ENCODE measurements at regions not wholly inside any gene's neighbourhood (a gene's known extent, or its start where the extent isn't known, plus 50 kb on each side); places are given as distances from the start of the nearest gene placed in this dataset.

GRCh38 chr6:14903176-14904038, 342.5 kb upstream of the JARID2 start:
- DNase-seq = no peak

- no peak for DNase-seq
Measured at GRCh38 chr6:14905201-14905600, 340.7 kb upstream of the JARID2 start.

DNA sequence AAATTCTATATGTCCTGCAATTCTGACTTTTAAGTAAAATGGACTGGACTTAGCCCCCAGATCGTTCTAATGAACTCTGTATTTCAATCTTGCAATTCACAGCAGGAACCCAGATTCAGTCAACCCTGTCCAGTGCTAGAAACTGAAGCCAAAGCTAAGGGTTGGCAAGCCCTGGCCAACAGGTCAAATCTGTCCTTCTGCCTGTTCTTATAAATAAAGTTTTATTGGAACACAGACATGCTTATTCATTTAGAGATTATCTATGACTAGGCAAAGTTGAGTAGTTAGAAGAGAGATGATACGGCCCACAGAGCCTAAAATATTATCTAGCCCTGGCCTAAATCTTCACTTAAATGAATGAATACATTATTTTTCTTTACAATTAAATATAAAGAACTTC, 339.2 kb upstream of the JARID2 start:
- no peak for DNase-seq

DNA sequence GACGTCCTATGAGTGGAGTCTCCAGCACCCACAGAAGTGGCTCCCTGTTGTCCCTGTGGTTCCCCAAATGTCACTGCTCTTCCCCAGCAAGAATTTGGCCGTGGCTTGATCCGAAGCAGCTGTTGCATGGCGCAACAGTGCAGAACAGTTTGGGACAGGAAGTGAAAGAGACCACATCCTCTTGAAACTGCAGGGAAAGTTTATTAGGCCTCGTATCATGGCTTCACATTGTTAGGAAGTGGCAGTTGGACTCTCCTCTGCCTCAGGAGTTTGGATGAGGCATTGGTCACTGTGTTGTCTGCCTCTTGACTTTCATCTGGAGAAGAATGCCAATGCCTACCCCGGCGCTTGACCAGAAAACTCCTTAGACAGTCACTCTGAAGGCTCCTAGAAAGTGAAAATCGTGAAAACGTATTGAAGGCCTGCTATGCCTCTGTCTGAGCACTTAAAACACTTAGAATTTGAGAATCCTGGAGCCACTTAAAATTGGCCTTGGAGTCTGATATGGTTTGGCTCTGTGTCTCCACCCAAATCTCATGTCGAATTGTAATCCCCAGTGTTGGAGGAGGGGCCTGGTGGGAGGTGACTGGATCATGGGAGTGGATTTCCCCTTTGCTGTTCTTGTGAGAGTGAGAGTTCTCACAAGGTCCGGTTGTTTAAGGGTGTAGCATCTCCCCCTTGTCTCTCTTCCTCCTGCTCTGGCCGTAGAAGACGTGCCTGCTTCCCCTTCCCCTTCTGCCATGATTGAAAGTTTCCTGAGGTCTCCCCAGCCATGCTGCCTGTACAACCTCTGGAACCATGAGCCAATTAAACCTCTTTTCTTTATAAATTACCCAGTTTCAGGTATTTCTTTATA, 334.9 kb upstream of the JARID2 start:
- DNase-seq = no peak

DNA sequence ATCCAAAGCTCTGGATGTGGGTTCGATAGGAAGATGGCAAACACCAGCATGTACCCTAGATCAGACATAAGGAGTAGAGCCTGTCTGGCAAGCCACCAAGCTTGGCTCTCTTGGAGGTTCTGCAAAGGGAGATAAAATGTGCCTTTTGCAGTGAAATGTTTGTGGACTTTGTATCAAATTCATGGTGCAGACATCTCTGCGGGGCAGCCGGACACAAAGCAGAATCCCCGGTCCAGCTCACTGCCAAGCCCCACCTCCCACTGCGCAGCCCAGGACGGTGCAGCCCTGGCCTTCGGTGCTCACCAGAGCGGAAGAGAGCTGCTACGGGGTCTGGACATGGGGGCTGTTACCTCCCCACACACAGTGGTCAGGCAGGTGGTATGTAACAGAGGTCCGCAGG, 333.6 kb upstream of the JARID2 start:
- DNase-seq = no peak

- no peak for DNase-seq
Measured at GRCh38 chr6:14912706-14913105, 333.2 kb upstream of the JARID2 start.

GRCh38 chr6:14913931-14914330, 331.9 kb upstream of the JARID2 start:
- no peak for DNase-seq

- no peak for DNase-seq
Measured at GRCh38 chr6:14915888-14916832, 329.7 kb upstream of the JARID2 start.

DNA sequence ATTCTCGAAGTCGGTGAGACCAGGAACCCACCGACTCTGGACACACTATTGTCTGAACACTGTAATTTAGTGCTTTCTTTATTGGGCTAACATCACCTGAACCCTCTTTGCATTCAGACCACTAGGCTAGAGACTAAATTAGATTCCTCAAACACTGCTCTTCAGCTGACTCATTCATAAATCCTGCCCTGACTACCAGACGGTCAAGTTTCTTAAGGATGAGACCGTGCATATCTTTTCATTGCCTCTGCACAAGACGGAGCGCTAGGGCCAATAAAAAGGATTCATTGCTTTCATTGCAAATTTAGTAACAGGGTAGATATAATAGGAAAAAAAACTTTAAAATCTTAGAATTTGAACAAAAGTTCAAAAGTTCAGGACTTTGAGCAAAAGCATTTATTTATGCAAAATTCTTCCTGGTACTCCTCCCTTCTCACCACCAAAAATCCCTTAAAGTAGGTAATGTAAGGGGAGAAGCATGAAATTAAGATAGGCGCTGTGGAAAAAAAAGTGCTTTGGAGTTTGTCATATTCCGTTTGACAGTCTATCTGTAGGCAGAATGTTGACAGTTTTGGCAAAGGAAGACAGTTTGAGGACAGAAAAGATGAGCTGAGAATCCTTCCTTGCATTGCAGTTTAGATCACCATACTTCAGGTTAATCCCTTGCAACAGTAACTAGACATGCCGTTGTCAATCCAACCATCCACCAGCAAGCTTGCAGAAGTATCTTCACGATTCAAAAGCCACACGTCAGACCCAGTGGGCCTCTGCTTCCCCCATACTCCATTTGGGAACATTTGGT, 328.6 kb upstream of the JARID2 start:
- DNase-seq = no peak

GRCh38 chr6:14918200-14918907, 327.5 kb upstream of the JARID2 start:
- DNase-seq = no peak

- DNase-seq = no peak
Measured at GRCh38 chr6:14919038-14919670, 326.7 kb upstream of the JARID2 start.

DNA sequence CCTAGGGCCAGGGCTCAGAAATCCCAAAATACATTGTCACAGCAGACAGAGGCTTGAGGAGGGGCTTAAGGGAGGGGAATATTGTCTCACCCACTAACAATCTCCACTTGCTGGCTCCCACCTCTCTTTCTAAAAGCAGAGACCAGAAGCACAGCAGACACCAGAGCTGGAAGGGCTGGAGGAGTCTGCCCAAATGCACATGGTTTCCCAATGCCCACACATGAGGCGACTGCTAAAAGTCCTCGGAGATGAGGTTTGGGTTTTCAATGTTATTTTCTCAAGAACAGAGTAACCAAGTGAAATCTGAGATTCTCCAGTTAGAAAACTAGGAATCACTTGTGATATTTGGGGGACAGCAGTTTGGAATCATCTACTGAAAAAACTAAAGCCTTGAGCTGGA, 325.6 kb upstream of the JARID2 start:
- DNase-seq = no peak

GRCh38 chr6:14921170-14921569, 324.7 kb upstream of the JARID2 start:
- no peak for DNase-seq

DNA sequence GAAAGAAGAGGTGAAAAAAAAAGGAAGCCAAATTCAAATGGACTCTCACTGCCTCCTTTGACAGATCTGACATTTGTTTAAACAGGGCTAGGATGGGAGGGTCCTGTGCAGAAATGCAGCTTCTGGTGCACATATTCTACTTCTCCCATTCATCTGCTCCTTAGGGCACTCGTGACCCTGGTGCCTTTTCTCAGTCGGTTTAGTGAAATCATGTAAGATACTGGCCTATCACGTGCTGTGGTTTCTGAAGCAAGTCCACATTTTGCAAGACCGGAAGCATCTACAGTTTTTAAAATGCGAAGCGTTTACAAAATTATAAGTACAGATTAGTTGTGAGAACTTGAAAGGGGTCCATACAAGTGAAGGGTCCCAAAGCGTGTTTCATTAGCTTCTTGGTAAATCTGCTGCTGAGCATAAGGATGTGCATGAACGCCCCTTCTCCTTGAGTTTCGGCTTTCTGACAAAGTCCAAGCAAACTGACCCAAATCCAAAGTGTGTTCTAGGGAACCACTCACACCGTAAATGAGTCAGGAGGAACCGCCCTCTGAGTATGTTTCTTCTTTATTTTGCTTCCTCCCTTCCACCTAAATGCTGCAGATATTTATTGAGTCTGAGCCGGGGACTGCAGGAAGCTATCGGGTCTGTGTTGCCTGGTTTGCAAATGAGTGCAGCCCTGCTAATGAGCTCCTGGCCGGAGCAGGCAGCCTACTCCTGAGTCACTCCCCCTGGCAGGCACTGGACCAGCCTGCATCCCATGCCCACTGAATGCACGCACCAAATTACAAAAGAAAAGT, 323.8 kb upstream of the JARID2 start:
- no peak for DNase-seq

- DNase-seq = no peak
Measured at GRCh38 chr6:14922706-14923460, 323.0 kb upstream of the JARID2 start.

GRCh38 chr6:14924126-14925024, 321.5 kb upstream of the JARID2 start:
- no peak for DNase-seq

DNA sequence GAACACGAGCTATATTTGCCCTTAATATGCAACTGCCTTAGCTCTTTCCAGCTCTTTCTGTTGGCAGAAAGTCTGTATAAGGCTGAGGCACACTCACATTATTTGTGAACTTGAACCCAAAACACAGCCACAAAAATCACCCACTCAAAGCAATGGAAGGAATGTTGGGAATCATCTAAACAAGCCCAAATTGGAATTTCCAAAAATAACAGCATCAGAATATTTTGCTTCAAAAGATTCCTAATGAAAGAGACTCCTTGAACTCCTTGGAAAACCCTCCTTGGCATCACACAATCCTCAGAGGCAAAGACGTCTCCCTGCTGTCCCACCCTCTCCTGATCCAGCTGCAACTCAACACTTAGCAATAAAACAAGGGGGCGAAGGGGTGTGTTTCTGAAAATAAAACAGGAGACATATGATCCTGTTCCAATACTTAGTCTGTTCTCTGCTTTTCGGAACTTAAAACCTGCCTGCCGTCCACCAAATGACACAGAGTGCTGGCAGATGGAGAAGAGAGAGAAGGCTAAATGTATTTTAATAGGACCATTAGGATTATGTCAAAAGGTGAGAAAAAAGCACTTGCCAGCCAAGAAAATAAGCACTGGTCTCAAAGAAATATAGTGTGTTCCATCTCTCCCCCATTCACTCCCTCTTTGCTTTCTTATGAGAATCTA, 320.7 kb upstream of the JARID2 start:
- DNase-seq = no peak

DNA sequence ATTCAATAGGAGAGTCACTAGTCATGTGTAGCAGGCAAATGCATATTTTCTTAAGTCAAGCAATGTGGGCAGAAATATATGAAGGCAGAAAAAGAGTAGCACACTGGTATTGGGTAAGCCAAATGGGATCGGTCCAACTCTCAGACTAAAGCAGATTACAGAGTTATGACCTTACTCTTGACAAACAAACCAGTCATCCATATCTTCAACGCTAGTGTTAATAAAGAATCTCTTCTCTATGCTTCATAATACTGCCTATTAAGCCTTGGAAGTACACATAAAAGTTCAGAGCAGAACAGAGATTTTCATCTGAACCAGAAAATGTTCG, 320.2 kb upstream of the JARID2 start:
- DNase-seq = no peak

Measured in stimulated activated CD4-positive, alpha-beta T cell treated with anti-CD3 and anti-CD28 coated beads, Interleukin-1b, Interleukin-23, amount 100 ng/mL, for 48 hours (primary cell).